Thoracic aorta (tissue), 2 donors: ENCODE measurements at regions not wholly inside any gene's neighbourhood (a gene's known extent, or its start where the extent isn't known, plus 50 kb on each side); places are given as distances from the start of the nearest gene placed in this dataset.

Experiments used
- ATAC-seq: fragments of 150-250 bp; one replicate; pipeline ENCODE4 v1.8.0; 2017; ENCODE audit warnings: low read depth; ENCODE audit not compliant: insufficient number of reproducible peaks, low FRiP score
- DNase-seq: peaks from one replicate; pipeline ENCODE4 v3.0.0-alpha.2; 2020; ENCODE audit warnings: low spot score
- H3K27ac ChIP-seq, 2 donors: fragments of 200-600 bp; sonication (generic); 1 replicate in 1 of 2; 2 replicates in 1 of 2; pipeline ENCODE4 v1.5.1; 2016; ENCODE audit warnings: mild to moderate bottlenecking in 2 of 2, moderate library complexity in 2 of 2
- H3K27me3 ChIP-seq: fragments of 200-600 bp; sonication (generic); replicated peaks from 2 replicates; pipeline ENCODE4 v1.6.0; 2016; ENCODE audit warnings: mild to moderate bottlenecking; ENCODE audit not compliant: insufficient read depth
- H3K36me3 ChIP-seq: fragments of 200-600 bp; sonication (generic); one replicate; pipeline ENCODE4 v1.5.1; 2016
- H3K4me1 ChIP-seq, 2 donors: fragments of 200-600 bp; sonication (generic); 1 replicate in 1 of 2; 2 replicates in 1 of 2; pipeline versions ENCODE4 v1.5.1 to v1.6.0; 2016; ENCODE audit warnings: low read depth in 2 of 2, mild to moderate bottlenecking in 1 of 2; ENCODE audit not compliant: control insufficient read depth in 1 of 2
- H3K4me3 ChIP-seq: fragments of 200-600 bp; sonication (generic); 2 replicates; pipeline ENCODE4 v1.5.1; 2016; ENCODE audit warnings: mild to moderate bottlenecking
- H3K9me3 ChIP-seq: fragments of 200-600 bp; sonication (generic); 2 replicates; pipeline ENCODE4 v1.5.1; 2016
- TF ChIP-seq, protein P1 (sequence below): fragments of 200-600 bp; sonication (generic); IDR thresholded peaks from one replicate; pipeline ENCODE4 v1.5.1; 2019; ENCODE audit warnings: antibody characterized with exemption

DNA sequence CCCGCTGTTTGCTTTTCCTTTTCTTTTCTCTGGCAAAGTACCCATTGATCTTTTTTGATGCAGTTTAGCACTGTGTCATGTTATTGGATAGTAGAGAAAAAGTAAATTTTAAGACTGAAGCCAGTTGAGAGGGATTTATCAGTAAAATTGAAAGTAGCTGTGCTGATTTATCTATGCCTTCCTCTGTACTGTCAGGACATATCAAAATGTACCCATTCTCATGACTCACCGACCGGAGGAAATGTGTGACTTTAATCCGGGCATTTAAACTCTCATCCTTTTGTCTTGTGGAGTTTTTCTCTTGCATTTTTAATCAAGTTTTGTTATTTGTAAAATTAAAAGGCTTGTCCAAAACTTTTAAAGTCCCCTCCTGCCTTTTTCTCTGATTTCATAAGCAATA lies 276.6 kb upstream of the FMN2 start:
- peak overlapping the region; percentile 46 for H3K4me3 ChIP-seq
- DNase-seq (no peak), ATAC-seq (no peak)
- TF ChIP-seq, protein P1, sequence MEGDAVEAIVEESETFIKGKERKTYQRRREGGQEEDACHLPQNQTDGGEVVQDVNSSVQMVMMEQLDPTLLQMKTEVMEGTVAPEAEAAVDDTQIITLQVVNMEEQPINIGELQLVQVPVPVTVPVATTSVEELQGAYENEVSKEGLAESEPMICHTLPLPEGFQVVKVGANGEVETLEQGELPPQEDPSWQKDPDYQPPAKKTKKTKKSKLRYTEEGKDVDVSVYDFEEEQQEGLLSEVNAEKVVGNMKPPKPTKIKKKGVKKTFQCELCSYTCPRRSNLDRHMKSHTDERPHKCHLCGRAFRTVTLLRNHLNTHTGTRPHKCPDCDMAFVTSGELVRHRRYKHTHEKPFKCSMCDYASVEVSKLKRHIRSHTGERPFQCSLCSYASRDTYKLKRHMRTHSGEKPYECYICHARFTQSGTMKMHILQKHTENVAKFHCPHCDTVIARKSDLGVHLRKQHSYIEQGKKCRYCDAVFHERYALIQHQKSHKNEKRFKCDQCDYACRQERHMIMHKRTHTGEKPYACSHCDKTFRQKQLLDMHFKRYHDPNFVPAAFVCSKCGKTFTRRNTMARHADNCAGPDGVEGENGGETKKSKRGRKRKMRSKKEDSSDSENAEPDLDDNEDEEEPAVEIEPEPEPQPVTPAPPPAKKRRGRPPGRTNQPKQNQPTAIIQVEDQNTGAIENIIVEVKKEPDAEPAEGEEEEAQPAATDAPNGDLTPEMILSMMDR = no peak
- no peaks in the 10 kb centered on the region for H3K9me3 ChIP-seq
- H3K4me1 ChIP-seq = peaks cover 8 to 29% of the 10 kb centered on the region in 2 donors
- peak overlapping the region; percentile 51 to 80 for H3K27ac ChIP-seq
- no peaks in the 10 kb centered on the region for H3K36me3 ChIP-seq
- no peaks in the 10 kb centered on the region for H3K27me3 ChIP-seq

DNA sequence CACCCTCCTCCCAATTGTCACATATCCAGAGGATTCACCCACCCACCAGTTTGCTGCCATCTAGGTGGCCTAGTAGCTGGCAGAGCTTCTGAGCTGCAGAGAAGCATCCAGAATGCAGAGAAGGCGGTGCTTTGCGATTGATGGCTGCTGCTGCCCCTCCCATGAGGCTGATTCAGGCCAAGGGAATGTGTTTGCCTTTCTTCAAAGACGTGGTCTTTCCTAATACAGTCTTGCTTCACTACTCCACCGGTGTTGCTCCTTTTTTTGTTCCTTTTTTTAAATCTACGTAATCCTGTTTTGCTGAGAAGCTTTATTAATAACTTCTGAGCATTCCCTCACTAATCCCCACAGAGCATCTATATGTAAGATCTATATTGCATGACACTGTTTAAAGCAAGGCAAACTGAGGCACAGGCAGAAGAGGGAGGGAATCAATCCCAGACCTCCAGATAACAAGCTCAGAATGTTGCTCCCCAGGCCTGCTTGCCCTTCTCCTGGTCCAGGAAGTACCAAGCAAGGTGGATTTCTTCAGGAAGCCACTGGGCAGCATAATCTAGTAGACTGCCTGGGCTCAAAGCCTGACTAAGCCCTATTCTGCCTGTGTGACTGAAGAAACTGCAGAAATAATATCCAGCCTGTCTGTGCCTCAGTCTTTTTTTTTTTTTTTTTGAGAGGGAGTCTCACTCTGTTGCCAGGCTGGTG lies 275.5 kb upstream of the FMN2 start:
- peaks cover 8 to 29% of the 10 kb centered on the region in 2 donors for H3K4me1 ChIP-seq
- H3K4me3 ChIP-seq = peak overlapping the region; percentile 44
- H3K9me3 ChIP-seq = no peaks in the 10 kb centered on the region
- peak overlapping the region; percentile 80 to 86 for H3K27ac ChIP-seq
- TF ChIP-seq, protein P1 = no peak
- H3K27me3 ChIP-seq = no peaks in the 10 kb centered on the region
- ATAC-seq (peak; percentile 84), DNase-seq (peak; percentile 19)
- H3K36me3 ChIP-seq = no peaks in the 10 kb centered on the region

DNA sequence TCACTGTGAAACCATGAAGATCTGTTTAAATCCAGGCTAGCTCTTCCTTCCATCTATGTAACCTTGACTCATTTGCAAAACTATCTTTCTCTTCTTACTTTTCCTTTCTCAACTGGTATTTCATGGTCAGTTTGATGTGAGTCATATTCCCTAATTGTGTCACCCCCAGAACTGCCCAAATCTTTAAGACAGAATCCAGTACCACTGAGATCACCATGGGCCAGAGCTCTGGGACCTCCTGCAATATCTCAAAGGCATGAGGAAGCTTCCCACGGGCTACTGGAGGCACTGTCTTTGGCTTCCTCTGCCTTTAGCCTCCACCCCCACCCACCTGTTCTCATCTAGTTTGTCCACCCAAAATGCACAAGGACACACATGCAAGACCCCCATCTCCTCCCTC lies 274.4 kb upstream of the FMN2 start:
- TF ChIP-seq, protein P1 = no peak
- no peak for DNase-seq
- Histone ChIP-seq H3K27ac (peak overlapping the region; percentile 80 to 86), H3K27me3 (no peaks in the 10 kb centered on the region), H3K9me3 (no peaks in the 10 kb centered on the region), H3K36me3 (no peaks in the 10 kb centered on the region), H3K4me3 (no peak overlapping the region), H3K4me1 (peaks cover 8 to 29% of the 10 kb centered on the region in 2 donors)
- ATAC-seq = no peak

DNA sequence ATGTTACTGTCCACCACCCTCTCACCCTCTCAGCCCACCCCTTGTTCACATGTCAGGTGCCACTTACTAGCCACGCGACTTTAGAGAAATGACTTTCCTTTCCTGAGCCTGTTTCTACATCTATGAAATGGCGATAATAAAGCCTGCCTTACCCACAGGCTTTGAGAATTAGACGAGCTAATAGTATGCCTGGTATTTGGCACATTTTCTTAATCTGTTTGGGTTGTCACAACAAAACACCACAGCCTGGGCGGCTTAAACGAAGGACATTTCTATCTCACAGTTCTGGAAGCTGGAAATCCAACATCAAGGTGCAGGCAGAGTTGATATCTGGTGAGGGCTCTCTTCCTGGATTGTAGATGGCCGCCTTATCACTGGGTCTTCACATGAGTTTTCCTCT lies 273.9 kb upstream of the FMN2 start:
- no peak overlapping the region for H3K27ac ChIP-seq
- no peaks in the 10 kb centered on the region for H3K9me3 ChIP-seq
- H3K27me3 ChIP-seq = no peaks in the 10 kb centered on the region
- H3K36me3 ChIP-seq = no peaks in the 10 kb centered on the region
- no peak for ATAC-seq
- H3K4me1 ChIP-seq = peaks cover 8 to 29% of the 10 kb centered on the region in 2 donors
- TF ChIP-seq, protein P1 = no peak
- DNase-seq = no peak
- H3K4me3 ChIP-seq = no peak overlapping the region

DNA sequence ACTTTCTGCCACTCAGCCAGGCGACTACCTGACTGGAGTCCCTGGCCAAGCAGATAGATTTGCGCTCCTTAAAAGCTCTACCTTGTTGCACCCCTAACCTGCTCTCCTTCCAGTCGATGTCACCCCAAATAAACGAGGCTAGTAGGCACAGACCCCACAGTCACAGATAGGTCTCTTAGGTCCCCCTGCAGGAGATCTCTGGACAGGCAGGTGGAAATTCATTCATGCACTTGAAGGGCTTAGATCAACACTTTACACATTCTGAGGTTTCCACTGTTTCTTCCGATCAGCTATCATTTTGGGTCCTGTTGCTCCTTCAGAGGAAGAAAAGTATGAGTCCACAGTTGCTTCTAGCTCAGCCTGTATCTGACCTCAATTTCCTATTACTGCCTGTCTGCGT lies 272.6 kb upstream of the FMN2 start:
- Histone ChIP-seq H3K4me1 (peaks cover 8 to 26% of the 10 kb centered on the region in 2 donors), H3K9me3 (no peaks in the 10 kb centered on the region), H3K27me3 (no peaks in the 10 kb centered on the region), H3K4me3 (no peak overlapping the region), H3K36me3 (no peaks in the 10 kb centered on the region), H3K27ac (no peak overlapping the region)
- no peak for DNase-seq
- TF ChIP-seq, protein P1 = no peak
- no peak for ATAC-seq
